Thoracic aorta (tissue), 2 donors: ENCODE measurements at regions not wholly inside any gene's neighbourhood (a gene's known extent, or its start where the extent isn't known, plus 50 kb on each side); places are given as distances from the start of the nearest gene placed in this dataset.
A peak's percentile ranks its signal among the peaks of the same experiment; 100 is the strongest.
"Not testable (repeated sequence)": the region's sequence is repeated elsewhere in the genome, so short reads cannot be mapped to it uniquely, and the experiment has no call there.

Source experiments
- ATAC-seq: fragments of 150-250 bp; one replicate; pipeline ENCODE4 v1.8.0; 2017; ENCODE audit warnings: low read depth; ENCODE audit not compliant: insufficient number of reproducible peaks, low FRiP score
- DNase-seq: peaks from one replicate; pipeline ENCODE4 v3.0.0-alpha.2; 2020; ENCODE audit warnings: low spot score
- H3K27ac ChIP-seq, 2 donors: fragments of 200-600 bp; sonication (generic); 1 replicate in 1 of 2; 2 replicates in 1 of 2; pipeline ENCODE4 v1.5.1; 2016; ENCODE audit warnings: mild to moderate bottlenecking in 2 of 2, moderate library complexity in 2 of 2
- H3K27me3 ChIP-seq: fragments of 200-600 bp; sonication (generic); replicated peaks from 2 replicates; pipeline ENCODE4 v1.6.0; 2016; ENCODE audit warnings: mild to moderate bottlenecking; ENCODE audit not compliant: insufficient read depth
- H3K36me3 ChIP-seq: fragments of 200-600 bp; sonication (generic); one replicate; pipeline ENCODE4 v1.5.1; 2016
- H3K4me1 ChIP-seq, 2 donors: fragments of 200-600 bp; sonication (generic); 1 replicate in 1 of 2; 2 replicates in 1 of 2; pipeline versions ENCODE4 v1.5.1 to v1.6.0; 2016; ENCODE audit warnings: low read depth in 2 of 2, mild to moderate bottlenecking in 1 of 2; ENCODE audit not compliant: control insufficient read depth in 1 of 2
- H3K4me3 ChIP-seq: fragments of 200-600 bp; sonication (generic); 2 replicates; pipeline ENCODE4 v1.5.1; 2016; ENCODE audit warnings: mild to moderate bottlenecking
- H3K9me3 ChIP-seq: fragments of 200-600 bp; sonication (generic); 2 replicates; pipeline ENCODE4 v1.5.1; 2016
- CTCF ChIP-seq: fragments of 200-600 bp; sonication (generic); IDR thresholded peaks from one replicate; pipeline ENCODE4 v1.5.1; 2019; ENCODE audit warnings: antibody characterized with exemption

DNA sequence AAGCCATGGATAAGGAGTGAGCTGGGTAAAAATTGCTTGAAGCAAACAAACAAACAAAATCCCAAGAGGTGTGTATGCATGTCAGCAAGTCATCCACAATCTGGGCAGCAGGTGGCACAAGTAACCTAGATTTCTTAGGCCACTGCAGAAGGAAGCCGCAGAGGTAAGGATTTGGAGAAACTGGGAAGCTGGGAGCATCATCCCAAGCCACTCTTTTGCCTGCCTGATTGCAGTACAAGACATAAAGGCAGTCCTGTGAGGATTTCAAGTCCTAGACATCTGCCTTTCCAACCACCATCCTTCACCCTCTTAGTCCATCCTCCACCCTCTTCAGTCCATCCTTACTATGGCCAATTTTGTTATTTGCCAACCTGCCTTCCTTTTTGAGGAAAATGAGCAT, 67.2 kb upstream of the BMAL1 start:
- Histone ChIP-seq H3K9me3 (no peaks in the 10 kb centered on the region), H3K27ac (no peak overlapping the region), H3K4me3 (no peak overlapping the region), H3K4me1 (peaks cover 3 to 18% of the 10 kb centered on the region in 2 donors), H3K27me3 (no peaks in the 10 kb centered on the region), H3K36me3 (no peaks in the 10 kb centered on the region)
- ATAC-seq = peak; percentile 61
- no peak for DNase-seq
- TF ChIP-seq CTCF = peak; percentile 72

DNA sequence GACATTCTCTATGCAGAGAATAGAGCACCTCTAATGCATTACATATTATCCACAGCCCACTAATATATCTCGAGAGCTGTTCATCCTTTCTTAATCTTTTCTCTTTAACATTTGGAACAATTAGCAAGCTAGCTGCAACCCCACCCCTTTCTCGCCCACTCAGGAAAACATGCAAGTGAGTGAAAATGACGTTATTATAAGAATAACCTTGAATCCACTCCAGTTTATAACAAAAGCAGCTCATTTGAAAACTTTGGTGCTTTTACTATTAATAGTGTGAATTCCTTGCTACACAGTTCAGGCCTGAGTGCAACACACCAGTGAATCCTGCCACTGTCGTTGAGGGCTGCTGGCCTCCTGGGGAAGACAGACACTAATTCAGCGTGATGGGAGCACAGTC, 63.3 kb upstream of the BMAL1 start:
- Histone ChIP-seq H3K27me3 (no peaks in the 10 kb centered on the region), H3K4me3 (no peak overlapping the region), H3K9me3 (no peaks in the 10 kb centered on the region), H3K27ac (no peak overlapping the region), H3K36me3 (no peaks in the 10 kb centered on the region), H3K4me1 (no peaks in the 10 kb centered on the region)
- no peak for TF ChIP-seq CTCF
- DNase-seq = no peak
- no peak for ATAC-seq

DNA sequence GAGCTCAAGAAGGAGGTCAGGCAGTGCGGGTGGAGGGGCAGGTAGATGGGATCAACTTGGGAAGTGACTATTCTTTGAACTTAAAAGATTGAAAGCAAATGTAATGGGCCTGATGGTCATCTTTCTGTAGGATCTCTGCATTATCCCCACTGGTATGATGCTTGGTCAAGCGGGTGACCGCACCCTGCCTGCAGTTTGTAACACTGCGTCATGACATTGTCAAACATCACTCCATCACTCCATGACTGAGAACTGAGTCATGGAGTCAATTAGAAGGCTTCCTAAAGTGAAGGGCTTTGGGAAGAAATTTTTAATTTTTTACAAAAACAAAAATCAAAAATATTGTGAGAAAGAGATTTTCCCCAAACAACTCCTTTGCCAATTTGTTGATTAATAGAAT, 62.4 kb upstream of the BMAL1 start:
- H3K27me3 ChIP-seq = no peaks in the 10 kb centered on the region
- no peaks in the 10 kb centered on the region for H3K9me3 ChIP-seq
- no peak for ATAC-seq
- no peak overlapping the region for H3K4me3 ChIP-seq
- DNase-seq = no peak
- H3K27ac ChIP-seq = no peak overlapping the region
- no peaks in the 10 kb centered on the region for H3K36me3 ChIP-seq
- TF ChIP-seq CTCF = no peak
- no peaks in the 10 kb centered on the region for H3K4me1 ChIP-seq

- no peaks in the 10 kb centered on the region for H3K9me3 ChIP-seq
- no peak overlapping the region for H3K4me3 ChIP-seq
- no peaks in the 10 kb centered on the region for H3K27me3 ChIP-seq
- H3K4me1 ChIP-seq = no peaks in the 10 kb centered on the region
- H3K27ac ChIP-seq = no peak overlapping the region
- DNase-seq = no peak
- ATAC-seq = peak; percentile 74
- H3K36me3 ChIP-seq = no peaks in the 10 kb centered on the region
- no peak for TF ChIP-seq CTCF
These were observed 61.4 kb upstream of the BMAL1 start for GRCh38 chr11:13216019-13216710.

DNA sequence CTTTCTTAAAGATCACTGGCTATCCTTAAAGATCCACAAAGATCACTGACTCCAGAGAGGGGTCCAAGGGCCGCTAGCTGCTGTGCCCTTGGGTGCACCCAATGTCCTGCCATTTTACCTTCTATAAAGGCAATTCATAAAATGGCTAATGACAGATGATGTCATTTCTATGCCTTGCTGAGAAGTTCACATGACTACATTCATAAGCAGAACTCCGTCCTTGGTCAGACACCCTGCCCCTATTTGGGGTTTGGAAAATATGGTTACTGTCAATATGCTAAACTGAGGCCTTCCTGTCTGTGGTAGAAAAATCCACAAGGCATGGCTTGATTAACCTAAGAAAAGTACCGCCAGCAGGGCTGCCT, 60.9 kb upstream of the BMAL1 start:
- Histone ChIP-seq H3K4me3 (no peak overlapping the region), H3K27me3 (no peaks in the 10 kb centered on the region), H3K36me3 (no peaks in the 10 kb centered on the region), H3K9me3 (no peaks in the 10 kb centered on the region), H3K4me1 (no peaks in the 10 kb centered on the region), H3K27ac (no peak overlapping the region)
- no peak for TF ChIP-seq CTCF
- DNase-seq = no peak
- ATAC-seq = no peak

DNA sequence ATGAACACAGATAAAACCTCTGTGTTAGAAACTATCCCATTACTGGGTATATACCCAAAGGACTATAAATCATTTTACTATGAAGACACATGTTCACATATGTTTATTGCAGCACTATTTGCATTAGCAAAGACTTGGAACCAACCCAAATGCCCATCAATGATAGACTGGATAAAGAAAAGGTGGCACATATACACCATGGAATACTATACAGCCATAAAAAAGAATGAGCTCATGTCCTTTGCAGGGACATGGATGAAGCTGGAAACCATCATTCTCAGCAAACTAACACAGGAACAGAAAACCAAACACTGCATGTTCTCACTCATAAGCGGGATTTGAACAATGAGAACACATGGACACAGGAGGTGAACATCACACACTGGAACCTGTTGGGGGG, 58.9 kb upstream of the BMAL1 start:
- H3K4me3 ChIP-seq, H3K27ac ChIP-seq, H3K36me3 ChIP-seq, H3K27me3 ChIP-seq, H3K4me1 ChIP-seq, DNase-seq, ATAC-seq, H3K9me3 ChIP-seq: not testable (repeated sequence)
